ENCODE measurements at regions not wholly inside any gene's neighbourhood (a gene's known extent, or its start where the extent isn't known, plus 50 kb on each side); places are given as distances from the start of the nearest gene placed in this dataset.
"Not testable (repeated sequence)": the region's sequence is repeated elsewhere in the genome, so short reads cannot be mapped to it uniquely, and the experiment has no call there.

- Mint-ChIP-seq H3K36me3 (ENCODE audit: low read depth) (no peaks in the 10 kb centered on the region), H3K27ac (no peak overlapping the region), H3K27me3 (ENCODE audit: low read depth) (no peaks in the 10 kb centered on the region), H3K4me3 (no peak overlapping the region), H3K9me3 (peaks cover 5% of the 10 kb centered on the region), H3K4me1 (no peaks in the 10 kb centered on the region)
- no peak for TF ChIP-seq CTCF (IDR thresholded peaks at IDR 0.05; ENCODE audit: unreplicated experiment in 3 of 3)
Measured at GRCh38 chr4:184335520-184335919, 117.8 kb upstream of the ENPP6 start.

GRCh38 chr4:184333446-184333845 is 115.8 kb upstream of the ENPP6 start:
- not testable (repeated sequence) for H3K27me3 Mint-ChIP-seq (ENCODE audit: low read depth)

GRCh38 chr4:184331268-184331995 is 113.8 kb upstream of the ENPP6 start:
- no peak for TF ChIP-seq CTCF (IDR thresholded peaks at IDR 0.05; ENCODE audit: unreplicated experiment in 3 of 3)
- Mint-ChIP-seq H3K9me3 (no peaks in the 10 kb centered on the region), H3K36me3 (ENCODE audit: low read depth) (no peaks in the 10 kb centered on the region), H3K4me3 (no peak overlapping the region), H3K4me1 (peaks cover 11% of the 10 kb centered on the region), H3K27me3 (ENCODE audit: low read depth) (no peaks in the 10 kb centered on the region), H3K27ac (peak overlapping the region in 2 of 3 experiments; percentile 34 to 78)

More at GRCh38 chr4:184333446-184333845, 115.8 kb upstream of the ENPP6 start:
- peaks cover 11% of the 10 kb centered on the region for H3K4me1 Mint-ChIP-seq
- H3K27ac Mint-ChIP-seq; H3K36me3 Mint-ChIP-seq (ENCODE audit: low read depth); H3K4me3 Mint-ChIP-seq; H3K9me3 Mint-ChIP-seq: not testable (repeated sequence)

- not testable (repeated sequence) for H3K36me3 Mint-ChIP-seq (ENCODE audit: low read depth); H3K4me3 Mint-ChIP-seq; H3K27me3 Mint-ChIP-seq (ENCODE audit: low read depth); H3K9me3 Mint-ChIP-seq
- Mint-ChIP-seq H3K4me1 (peaks cover 11% of the 10 kb centered on the region), H3K27ac (peak overlapping the region in 2 of 3 experiments; percentile 78 to 84)
Measured at GRCh38 chr4:184330517-184331094, 112.9 kb upstream of the ENPP6 start.

- no peaks in the 10 kb centered on the region for H3K36me3 Mint-ChIP-seq (ENCODE audit: low read depth)
- TF ChIP-seq CTCF (IDR thresholded peaks at IDR 0.05; ENCODE audit: unreplicated experiment in 3 of 3) = no peak
- peaks cover 4% of the 10 kb centered on the region for H3K27me3 Mint-ChIP-seq (ENCODE audit: low read depth)
- H3K27ac Mint-ChIP-seq = peak overlapping the region; percentile 73 to 84 (median 78)
- peaks cover 11% of the 10 kb centered on the region for H3K4me1 Mint-ChIP-seq
- no peak overlapping the region for H3K4me3 Mint-ChIP-seq
- H3K9me3 Mint-ChIP-seq = peaks cover 2% of the 10 kb centered on the region
Measured at GRCh38 chr4:184329659-184330400, 112.2 kb upstream of the ENPP6 start.

GRCh38 chr4:184329235-184329634 is 111.6 kb upstream of the ENPP6 start:
- peaks cover 2% of the 10 kb centered on the region for H3K9me3 Mint-ChIP-seq
- peaks cover 4% of the 10 kb centered on the region for H3K27me3 Mint-ChIP-seq (ENCODE audit: low read depth)
- H3K27ac Mint-ChIP-seq = peak overlapping the region; percentile 73 to 84 (median 78)
- H3K4me3 Mint-ChIP-seq = no peak overlapping the region
- H3K36me3 Mint-ChIP-seq (ENCODE audit: low read depth) = no peaks in the 10 kb centered on the region
- H3K4me1 Mint-ChIP-seq = peaks cover 11% of the 10 kb centered on the region
- TF ChIP-seq CTCF (IDR thresholded peaks at IDR 0.05; ENCODE audit: unreplicated experiment in 3 of 3) = no peak
